Mucosa of descending colon (tissue), 3 donors: ENCODE measurements at regions not wholly inside any gene's neighbourhood (a gene's known extent, or its start where the extent isn't known, plus 50 kb on each side); places are given as distances from the start of the nearest gene placed in this dataset.
A peak's percentile ranks its signal among the peaks of the same experiment; 100 is the strongest.

Experiments used
- ATAC-seq: fragments of 200-7000 bp; cut with Tn5 transposase; one replicate; pipeline ENCODE4 v1.9.1; 2020; ENCODE audit warnings: mild to moderate bottlenecking, moderate library complexity
- DNase-seq, 3 donors: peaks; one replicate each; pipeline ENCODE4 v3.0.0-alpha.2; 2020
- H3K36me3 ChIP-seq: fragments of 200-600 bp; one replicate; pipeline ENCODE4 v1.8.0; 2021; ENCODE audit warnings: low read depth, mild to moderate bottlenecking
- H3K4me1 ChIP-seq: fragments of 200-600 bp; one replicate; pipeline ENCODE4 v1.8.0; 2021; ENCODE audit warnings: low read depth, mild to moderate bottlenecking
- H3K4me3 ChIP-seq: fragments of 200-600 bp; one replicate; pipeline ENCODE4 v1.8.0; 2021; ENCODE audit warnings: mild to moderate bottlenecking
- H3K9me3 ChIP-seq: fragments of 200-600 bp; one replicate; pipeline ENCODE4 v1.8.0; 2021; ENCODE audit warnings: mild to moderate bottlenecking
- intact Hi-C, 2 donors: fragments of 100-400 bp; cut with DNase I in 1 of 2; cut with micrococcal nuclease in 1 of 2; formaldehyde crosslinking; loops; one replicate each; pipeline versions ENCODE4 v1.11.0 to v1.11.1; 2022; cut with DNase I, micrococcal nuclease
- TF ChIP-seq, protein P1 (sequence below): fragments of 200-600 bp; IDR thresholded peaks from one replicate; pipeline ENCODE4 v1.8.0; 2022; ENCODE audit warnings: antibody characterized with exemption, mild to moderate bottlenecking
- donor health status: DM: no; HTN: no; CAD: no; lungs with moderate emphysema.
- donor health status: DM: no; HTN: no; CAD: no.
- donor health status: DM: no; HTN: yes; CAD: no.

DNA sequence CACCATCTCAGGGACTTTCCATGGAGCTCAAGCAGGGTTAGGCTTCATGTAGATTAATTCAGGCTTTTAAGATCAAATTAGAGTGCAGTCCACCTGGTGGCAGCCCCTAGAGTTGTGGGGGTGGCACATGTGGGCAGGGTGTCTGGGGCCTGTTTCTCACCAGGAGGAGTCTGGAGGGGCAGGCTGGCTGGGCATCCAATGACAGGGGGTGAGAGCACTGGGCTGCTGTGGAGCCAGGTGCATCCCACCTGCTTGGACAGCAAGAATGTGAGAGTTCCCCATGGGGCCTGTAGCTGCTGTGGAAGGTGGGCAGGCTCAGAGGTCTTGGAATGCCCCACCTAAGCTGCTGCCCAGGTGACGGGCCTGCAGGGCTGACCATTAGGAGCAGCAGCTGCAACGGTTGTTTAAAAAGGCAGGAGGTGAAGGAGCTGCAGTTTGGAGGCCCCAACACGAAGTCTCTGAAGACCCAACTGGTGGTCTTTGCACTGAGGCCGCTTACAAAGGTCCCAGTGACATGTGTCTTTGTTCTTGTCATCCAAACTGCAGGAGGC, 686.3 kb upstream of the HS6ST1 start:
- no peak for DNase-seq
- no peaks in the 10 kb centered on the region for H3K36me3 ChIP-seq
- no peak for ATAC-seq
- no peak overlapping the region for H3K4me3 ChIP-seq
- TF ChIP-seq, protein P1, sequence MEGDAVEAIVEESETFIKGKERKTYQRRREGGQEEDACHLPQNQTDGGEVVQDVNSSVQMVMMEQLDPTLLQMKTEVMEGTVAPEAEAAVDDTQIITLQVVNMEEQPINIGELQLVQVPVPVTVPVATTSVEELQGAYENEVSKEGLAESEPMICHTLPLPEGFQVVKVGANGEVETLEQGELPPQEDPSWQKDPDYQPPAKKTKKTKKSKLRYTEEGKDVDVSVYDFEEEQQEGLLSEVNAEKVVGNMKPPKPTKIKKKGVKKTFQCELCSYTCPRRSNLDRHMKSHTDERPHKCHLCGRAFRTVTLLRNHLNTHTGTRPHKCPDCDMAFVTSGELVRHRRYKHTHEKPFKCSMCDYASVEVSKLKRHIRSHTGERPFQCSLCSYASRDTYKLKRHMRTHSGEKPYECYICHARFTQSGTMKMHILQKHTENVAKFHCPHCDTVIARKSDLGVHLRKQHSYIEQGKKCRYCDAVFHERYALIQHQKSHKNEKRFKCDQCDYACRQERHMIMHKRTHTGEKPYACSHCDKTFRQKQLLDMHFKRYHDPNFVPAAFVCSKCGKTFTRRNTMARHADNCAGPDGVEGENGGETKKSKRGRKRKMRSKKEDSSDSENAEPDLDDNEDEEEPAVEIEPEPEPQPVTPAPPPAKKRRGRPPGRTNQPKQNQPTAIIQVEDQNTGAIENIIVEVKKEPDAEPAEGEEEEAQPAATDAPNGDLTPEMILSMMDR = no peak
- intact Hi-C loops = no loop called here
- H3K9me3 ChIP-seq = no peaks in the 10 kb centered on the region
- peaks cover 4% of the 10 kb centered on the region for H3K4me1 ChIP-seq

DNA sequence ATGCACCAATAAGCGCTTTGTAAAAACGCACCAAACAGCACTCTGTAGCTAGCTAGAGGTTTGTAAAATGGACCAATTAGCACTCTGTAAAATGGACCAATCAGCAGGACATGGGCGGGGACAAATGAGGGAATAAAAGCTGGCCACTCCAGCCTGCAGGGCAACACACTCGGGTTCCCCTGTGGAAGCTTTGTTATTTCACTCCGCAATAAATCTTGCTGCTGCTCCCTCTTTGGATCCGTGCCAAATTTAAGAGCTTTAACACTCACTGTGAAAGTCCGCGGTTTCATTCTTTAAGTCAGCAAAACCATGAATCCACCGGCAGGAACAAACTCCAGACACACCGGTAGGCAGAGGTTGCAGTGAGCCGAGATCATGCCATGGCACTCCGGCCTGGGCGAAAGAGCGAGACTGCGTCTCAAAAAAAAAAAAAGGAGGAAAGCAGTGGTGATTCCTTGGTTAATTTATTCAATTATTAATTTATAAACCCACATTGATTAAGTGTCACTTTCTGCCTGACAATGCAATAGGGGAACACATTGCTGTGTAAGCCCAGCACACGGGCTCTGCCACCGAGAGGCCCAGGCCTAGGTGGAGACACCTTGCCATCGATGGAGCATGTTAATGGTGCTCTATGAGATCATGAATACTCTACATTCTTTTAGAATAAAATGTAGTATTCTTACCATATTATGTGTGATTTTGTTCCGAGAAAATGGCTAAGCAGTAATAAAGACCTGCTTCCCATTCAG, 687.6 kb upstream of the HS6ST1 start:
- Histone ChIP-seq H3K9me3 (no peaks in the 10 kb centered on the region), H3K4me1 (peaks cover 4% of the 10 kb centered on the region), H3K36me3 (no peaks in the 10 kb centered on the region), H3K4me3 (no peak overlapping the region)
- intact Hi-C loops = no loop called here
- DNase-seq (no peak), ATAC-seq (no peak)
- TF ChIP-seq, protein P1 = no peak

DNA sequence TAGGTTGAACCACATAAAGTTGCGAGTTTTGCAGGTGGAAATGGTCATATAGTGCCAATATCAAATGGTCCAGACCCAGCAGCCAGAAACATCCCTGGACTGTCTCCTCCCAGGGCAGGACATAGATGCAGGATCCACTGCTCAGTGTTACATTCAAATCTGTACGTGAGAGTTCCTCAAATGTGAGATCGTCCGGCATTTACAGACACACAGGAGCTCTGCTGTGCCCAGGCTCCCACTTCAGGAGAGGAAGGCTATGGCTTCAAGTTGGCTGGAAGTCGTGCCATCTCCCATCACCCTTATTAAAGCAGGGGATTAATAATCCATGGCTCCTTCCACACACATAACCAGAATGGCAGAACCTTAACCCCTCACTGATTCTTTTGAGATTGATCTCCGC, 688.2 kb upstream of the HS6ST1 start:
- no peak overlapping the region for H3K4me3 ChIP-seq
- ATAC-seq (no peak), DNase-seq (no peak)
- no peaks in the 10 kb centered on the region for H3K9me3 ChIP-seq
- intact Hi-C loops = no loop called here
- TF ChIP-seq, protein P1 = no peak
- no peaks in the 10 kb centered on the region for H3K36me3 ChIP-seq
- H3K4me1 ChIP-seq = peaks cover 4% of the 10 kb centered on the region

DNA sequence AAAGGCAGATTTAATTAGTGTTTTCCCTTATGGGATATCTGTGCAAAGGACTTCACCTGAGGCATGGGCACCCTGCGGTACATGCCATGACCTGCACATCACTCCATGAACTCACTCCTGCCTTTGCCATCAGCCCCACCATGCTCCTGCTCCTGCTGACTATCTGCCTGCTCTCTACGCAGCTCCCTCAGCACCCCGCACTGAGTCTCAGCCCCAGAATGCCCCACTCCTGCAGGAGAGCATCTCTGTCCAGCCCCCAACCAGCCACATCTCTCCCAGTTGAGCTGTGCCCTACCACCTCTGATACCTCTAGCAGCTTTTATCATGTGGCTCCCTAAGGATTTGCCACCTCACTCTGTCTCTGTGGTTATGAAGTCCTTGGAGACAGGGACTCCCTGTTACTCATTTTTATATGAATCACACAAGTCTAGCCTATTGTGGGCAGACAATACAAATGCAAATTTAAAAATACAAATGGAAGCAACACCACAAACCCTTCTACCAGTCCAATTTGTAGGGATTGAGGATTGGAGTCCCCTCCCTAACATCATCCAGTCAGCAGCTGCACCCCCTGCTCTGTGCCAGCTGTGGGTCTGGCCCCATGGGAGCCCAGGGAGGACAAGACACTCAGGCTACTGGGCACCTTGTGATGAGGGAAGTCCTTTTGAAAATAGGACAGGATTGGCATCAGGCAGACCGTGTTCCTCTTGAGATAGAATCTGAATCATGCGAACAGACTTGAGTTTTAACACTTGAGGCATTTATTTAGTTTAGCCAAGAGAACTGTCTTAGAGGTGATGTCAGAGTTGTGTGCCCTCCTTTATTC, 689.6 kb upstream of the HS6ST1 start:
- no peak overlapping the region for H3K4me3 ChIP-seq
- ATAC-seq (no peak), DNase-seq (no peak)
- peaks cover 4% of the 10 kb centered on the region for H3K4me1 ChIP-seq
- no peaks in the 10 kb centered on the region for H3K36me3 ChIP-seq
- TF ChIP-seq, protein P1 = no peak
- intact Hi-C loops = no loop called here
- no peaks in the 10 kb centered on the region for H3K9me3 ChIP-seq

DNA sequence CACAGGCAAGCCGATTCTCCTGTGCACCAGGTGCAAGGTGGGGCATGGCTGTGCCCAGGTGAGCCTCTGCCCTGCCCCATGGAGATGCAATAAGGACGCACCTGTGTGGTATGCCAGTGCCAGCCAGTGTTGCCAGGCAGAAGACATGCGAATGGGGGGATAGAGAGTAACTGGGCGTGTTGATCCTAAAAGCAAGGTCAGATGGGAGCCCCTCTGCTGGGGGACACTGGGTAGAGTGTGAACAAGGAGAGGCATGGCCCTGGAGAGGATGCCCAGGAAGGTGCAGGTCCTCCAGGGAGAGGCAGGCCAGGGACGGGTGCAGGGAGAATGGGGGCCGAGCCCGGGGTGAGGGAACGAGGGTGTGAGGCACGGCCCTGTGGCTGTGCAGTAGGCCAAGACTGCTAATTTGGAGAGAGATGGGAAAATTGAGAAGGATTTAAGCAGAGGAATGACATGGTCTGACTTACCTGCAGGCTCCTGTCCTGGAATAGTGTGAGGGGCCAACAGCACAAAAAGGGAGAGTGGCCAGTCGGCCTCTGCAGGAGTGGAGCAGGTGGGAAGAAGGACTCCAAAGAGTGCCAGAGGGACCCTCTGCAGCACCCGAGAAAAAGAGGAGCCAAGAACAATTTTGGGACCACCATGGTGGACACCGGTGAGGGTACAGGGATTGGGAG, 690.4 kb upstream of the HS6ST1 start:
- no peaks in the 10 kb centered on the region for H3K9me3 ChIP-seq
- peaks cover 4% of the 10 kb centered on the region for H3K4me1 ChIP-seq
- H3K4me3 ChIP-seq = no peak overlapping the region
- TF ChIP-seq, protein P1 = no peak
- H3K36me3 ChIP-seq = no peaks in the 10 kb centered on the region
- DNase-seq (no peak), ATAC-seq (peak; percentile 22)
- intact Hi-C loops = no loop called here
